Activated T-cell treated with anti-CD3 and anti-CD28 coated beads for 24 hours (primary cell): ENCODE measurements at regions not wholly inside any gene's neighbourhood (a gene's known extent, or its start where the extent isn't known, plus 50 kb on each side); places are given as distances from the start of the nearest gene placed in this dataset.
"Not testable (repeated sequence)": the region's sequence is repeated elsewhere in the genome, so short reads cannot be mapped to it uniquely, and the experiment has no call there.

ENCODE experiments used
- DNase-seq: peaks from one replicate; pipeline ENCODE4 v3.0.0-alpha.2; 2020; ENCODE audit warnings: low read depth

- no peak for DNase-seq
These were observed 133.0 kb downstream of the GPX5 start for GRCh38 chr6:28658475-28659249.

GRCh38 chr6:28659250-28659566 lies 133.5 kb downstream of the GPX5 start:
- DNase-seq: no peak

DNA sequence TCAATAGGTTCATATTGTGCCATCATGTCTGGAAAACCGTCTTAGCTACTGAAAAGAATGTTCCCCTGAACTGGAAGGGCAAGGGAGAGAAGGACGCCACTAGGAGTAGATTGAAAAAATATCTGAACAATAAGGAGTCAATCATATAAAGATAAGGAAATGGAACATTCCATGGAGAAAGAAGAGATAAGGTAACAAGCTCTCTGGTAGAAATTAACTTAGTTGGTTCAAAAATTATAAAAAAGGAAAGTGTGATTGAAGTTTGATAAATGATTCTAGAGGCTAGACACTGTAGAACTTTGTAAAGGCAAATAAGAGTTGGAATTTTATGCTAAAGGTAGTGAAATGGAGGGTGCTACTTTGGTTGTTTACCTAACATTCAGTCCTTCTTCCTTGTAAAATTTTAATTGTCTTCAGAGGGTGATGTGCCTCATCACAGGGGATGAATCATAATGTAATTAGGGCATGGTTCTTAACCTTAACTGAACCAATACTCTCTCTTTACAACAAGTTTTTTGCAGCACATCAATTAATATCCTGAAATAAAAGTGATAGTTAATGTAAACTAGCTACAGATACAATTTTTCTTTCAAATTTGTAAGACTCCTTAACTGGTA lies 135.5 kb downstream of the GPX5 start:
- DNase-seq: no peak

DNA sequence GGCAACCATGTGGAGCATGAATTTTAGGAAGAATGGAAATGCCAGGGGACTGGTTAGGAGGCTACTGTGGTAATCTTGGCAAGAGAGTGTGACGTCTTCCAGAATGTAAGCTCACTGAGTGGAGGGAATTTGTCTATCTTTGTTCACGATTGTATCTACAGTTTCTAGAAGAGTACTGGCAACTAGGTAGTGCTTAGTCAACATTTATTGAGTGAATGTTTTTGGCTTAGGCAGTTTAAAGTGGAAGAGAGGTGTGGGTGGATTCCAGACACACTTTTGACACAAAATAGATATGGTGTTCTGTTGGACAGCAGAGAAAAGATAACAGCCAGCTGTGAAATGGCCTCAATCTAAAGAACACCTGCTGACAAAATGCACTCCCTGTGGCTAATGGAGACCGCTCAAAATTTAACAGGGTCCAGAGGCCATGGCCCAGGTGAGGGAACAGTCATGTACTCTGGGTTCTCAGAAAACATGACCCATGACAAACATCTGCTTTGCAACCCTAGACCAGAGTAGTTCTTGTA lies 139.3 kb downstream of the GPX5 start:
- DNase-seq: no peak

DNA sequence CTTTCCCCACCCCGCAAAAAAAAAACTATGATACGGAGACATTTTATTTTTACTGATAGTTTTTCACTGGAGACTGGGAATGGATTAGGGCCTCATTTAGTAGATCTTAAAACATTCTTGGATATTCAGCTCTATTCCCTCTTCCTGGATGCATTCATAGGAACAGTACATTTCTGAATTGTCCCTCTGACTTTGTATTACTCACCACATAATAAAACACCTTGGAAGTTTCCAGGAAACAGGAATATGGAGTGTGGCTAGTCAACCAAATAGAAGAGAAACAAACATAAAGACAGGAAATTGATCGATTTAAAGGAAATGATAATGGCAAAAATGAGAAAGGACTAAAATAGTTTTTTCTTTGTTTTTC lies 147.7 kb downstream of the GPX5 start:
- DNase-seq: no peak

DNA sequence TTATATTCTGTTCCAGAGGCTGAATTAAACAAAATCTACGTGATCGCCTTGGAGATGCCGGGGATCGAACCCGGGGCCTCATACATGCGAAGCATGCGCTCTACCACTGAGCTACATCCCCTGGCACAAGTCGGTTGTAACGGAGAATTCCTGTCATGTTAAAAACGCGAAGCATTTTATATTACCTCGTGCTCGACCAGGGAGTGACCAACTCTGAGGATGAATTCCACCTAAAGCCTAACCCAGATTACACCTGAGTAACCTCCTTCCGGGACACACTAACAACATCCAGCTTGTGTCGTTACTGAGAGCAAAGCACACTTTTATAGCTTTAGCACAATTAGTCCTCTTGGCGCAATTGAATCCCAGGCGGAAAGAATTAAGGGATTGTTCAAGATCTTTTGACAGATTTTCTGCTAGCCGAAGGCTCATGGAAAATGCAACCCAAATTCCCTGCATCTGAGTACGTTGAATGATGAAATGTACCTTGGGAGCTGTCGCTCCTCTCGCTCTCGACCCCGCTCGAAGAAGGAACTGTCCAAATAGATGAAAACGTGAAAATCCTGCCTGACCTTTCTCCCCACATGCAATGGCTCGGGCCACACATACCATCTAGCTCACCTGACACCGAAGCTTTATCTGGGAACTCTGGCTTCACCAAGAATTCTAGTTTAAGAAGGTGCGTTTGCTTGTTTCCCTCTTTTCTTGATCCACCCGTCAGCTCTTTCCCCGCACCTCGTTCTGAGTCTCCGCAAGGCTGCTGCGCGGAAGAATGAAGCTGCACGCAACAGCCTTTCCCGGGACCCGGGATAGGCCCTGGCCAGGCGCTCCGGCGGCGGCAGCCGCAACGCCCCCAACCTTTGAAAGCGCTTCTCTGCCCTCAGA lies 148.3 kb downstream of the GPX5 start:
- peak; percentile 65 for DNase-seq

DNA sequence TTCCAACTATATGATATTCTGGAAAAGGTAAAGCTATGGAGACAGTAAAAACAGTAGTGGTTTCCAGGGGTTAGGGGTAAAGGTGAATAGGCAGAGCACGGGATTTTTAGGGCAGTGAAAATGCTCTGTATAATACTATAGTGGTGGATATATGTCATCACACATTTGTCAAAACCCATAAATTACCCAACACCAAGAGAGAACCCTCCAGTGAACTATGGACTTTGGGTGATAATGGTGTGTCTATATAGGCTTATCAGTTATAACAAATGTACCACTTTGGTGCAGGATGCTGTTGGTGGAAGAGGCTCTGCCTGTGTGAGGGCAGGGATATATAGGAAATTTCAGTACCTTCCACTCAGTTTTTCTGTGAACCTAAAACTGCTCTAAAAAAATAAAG lies 149.9 kb downstream of the GPX5 start:
- no peak for DNase-seq

- DNase-seq: no peak
These were observed 156.9 kb downstream of the GPX5 start for GRCh38 chr6:28682542-28682941.

DNA sequence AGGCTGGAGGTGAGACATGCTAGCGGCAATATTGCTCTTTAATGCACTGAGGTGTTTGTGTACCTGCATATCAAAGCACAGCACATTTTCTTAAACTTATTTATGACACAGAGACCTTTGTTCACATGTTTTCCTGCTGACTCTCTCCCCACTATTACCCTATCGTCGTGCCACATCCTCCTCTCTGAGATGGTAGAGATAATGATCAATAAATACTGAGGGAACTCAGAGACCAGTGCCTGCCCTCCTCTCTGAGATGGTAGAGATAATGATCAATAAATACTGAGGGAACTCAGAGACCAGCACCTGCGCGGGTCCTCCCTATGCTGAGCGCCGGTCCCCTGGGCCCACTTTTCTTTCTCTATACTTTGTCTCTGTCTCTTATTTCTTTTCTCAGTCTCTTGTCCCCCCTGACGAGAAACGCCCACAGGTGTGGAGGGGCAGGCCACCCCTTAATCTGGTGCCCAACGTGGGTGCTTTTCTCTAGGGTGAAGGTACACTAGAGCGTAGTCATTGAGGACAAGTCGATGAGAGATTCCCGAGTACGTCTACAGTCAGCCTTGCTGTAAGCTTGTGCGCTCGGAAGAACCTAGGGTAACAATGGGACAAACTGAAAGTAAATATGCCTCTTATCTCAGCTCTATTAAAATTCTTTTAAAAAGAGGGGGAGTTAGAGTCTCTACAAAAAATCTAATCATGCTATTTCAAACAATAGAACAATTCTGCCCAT lies 157.4 kb downstream of the GPX5 start:
- DNase-seq: not testable (repeated sequence)

DNA sequence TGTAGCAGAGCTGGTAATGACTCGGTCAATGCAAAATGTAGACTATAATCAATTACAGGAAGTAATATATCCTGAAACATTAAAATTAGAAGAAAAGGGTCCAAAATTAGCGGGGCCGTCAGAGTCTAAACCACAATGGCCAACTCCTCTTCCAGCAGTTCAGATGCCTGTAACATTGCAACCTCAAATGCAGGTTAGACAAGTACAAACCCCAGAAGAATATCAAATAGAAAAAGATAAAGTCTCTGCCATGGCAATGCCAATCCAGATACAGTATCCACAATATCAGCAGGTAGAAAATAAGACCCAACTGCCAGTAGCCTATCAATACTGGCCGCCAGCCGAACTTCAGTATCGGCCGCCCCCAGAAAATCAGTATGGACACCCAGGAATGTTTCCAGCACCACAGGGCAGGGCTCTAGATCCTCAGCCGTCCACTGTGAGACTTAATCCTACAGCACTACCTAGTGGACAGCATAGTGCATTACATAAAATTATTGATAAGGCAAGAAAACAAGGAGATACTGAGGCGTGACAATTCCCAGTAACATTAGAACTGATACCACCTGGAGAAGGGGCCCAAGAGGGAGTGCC lies 158.4 kb downstream of the GPX5 start:
- DNase-seq: no peak

GRCh38 chr6:28685960-28686359 lies 160.3 kb downstream of the GPX5 start:
- not testable (repeated sequence) for DNase-seq

GRCh38 chr6:28686446-28687027 lies 160.9 kb downstream of the GPX5 start:
- DNase-seq: peak; percentile 41

- not testable (repeated sequence) for DNase-seq
These were observed 161.8 kb downstream of the GPX5 start for GRCh38 chr6:28687309-28687981.

DNA sequence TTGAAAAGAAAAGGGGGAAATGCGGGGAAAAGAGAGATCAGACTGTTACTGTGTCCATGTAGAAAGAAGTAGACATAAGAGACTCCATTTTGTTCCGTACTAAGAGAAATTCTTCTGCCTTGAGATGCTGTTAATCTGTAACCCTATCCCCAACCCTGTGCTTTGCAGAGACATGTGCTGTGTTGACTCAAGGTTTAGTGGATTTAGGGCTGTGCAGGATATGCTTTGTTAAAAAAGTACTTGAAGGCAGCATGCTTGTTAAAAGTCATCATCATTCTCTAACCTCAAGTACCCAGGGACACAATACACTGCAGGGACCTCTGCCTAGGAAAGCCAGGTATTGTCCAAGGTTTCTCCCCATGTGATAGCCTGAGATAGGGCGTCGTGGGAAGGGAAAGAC lies 166.3 kb downstream of the GPX5 start:
- not testable (repeated sequence) for DNase-seq

DNA sequence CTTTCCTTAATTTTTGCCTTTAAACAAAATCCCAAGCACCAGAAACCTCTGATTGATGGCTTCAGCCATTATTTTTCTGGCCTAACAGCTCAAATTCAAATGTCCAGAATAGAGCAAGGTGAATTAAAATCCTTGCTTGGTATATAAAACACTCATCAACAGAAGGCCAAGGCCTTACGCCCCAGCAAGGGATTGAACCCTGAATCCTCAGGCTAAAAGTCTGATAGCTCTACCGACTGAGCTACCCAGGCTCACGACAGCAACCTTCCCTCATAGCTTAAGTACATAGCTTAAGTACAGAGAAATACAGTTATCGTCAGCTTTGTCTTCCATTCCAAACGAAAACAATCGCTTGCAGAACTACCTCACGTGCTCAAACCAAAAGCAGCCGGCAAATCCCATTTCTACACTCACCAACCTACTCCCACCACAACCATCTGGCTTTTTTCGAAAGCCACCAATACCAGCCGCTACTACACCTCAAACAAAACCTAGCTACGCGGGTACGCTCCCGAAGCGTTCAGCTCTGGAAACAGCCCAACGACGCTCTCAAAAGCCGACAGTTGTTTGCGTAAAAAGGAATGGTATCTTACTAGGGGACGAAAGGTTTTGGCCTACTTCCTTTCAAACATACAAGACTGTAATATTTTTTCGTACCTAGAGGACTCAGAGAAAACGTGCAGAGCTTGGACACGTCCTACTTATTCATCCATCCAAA lies 167.5 kb downstream of the GPX5 start:
- DNase-seq: no peak

DNA sequence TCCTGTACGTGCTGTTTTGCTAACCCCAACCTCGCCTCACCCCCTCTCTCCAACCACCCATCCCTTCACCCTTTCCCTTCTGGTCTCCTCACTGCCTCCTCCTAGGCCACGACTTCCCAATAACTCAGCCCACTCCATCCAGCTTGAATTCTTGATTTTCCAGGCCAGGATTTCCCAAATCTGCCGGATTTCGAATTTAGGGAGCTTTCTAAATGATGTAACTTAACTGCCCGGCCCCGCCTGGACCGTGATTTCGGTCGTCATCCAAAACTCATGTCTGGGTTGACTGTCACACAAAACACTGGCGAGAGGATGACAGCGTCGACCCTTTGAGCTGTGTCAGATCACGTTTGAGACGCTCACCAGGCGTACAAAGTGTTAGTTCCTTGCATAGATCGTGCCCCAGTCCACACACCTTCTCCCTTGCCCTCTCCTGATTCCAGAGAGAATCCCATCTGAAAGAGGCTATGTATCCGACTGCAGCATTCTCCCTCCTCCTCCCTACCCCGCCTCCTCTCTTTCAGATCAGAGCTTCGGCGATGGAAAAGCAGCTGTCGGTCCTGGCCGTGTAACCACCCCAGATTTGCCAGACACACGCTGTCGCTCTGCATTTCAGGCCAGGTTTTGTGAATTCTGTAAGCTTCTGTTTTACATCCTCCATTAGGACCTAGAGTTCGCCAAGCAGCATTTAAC lies 168.2 kb downstream of the GPX5 start:
- DNase-seq: no peak

- DNase-seq: no peak
These were observed 170.0 kb downstream of the GPX5 start for GRCh38 chr6:28695715-28696114.

GRCh38 chr6:28696167-28696566 lies 170.5 kb downstream of the GPX5 start:
- no peak for DNase-seq

GRCh38 chr6:28696682-28697081 lies 171.0 kb downstream of the GPX5 start:
- DNase-seq: no peak
